22Rv1 (cell line): ENCODE measurements at regions not wholly inside any gene's neighbourhood (a gene's known extent, or its start where the extent isn't known, plus 50 kb on each side); places are given as distances from the start of the nearest gene placed in this dataset.

Experiments used
- ZFX ChIP-seq: fragments of 450-650 bp; IDR thresholded peaks from 2 replicates; pipeline ENCODE4 v1.6.1; 2017; ENCODE audit warnings: antibody characterized with exemption, borderline replicate concordance
- TF ChIP-seq, protein P1 (sequence below): fragments of 450-650 bp; IDR thresholded peaks from 2 replicates; pipeline ENCODE4 v1.5.1; 2017; ENCODE audit warnings: mild to moderate bottlenecking

DNA sequence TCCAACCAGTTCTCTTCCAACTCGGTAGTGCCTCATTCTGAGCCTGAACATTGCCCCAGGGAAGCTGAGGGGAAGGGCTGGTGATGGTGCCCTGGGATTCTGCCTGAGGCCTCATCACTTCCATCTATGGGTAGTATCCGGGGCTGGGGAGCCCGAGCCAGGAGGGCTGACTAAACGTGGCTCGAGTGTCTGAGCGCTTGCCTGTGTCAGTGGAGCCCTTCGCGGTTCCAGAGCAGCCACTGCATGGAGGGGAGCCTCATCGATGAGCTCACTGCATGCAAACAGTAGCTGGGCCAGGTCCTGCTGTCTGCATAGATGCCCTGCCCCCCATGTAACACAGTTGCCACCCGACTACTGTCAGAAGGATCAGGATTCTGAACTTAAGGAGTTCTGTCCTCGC is 129.3 kb downstream of the GLI2 start:
- TF ChIP-seq, protein P1, sequence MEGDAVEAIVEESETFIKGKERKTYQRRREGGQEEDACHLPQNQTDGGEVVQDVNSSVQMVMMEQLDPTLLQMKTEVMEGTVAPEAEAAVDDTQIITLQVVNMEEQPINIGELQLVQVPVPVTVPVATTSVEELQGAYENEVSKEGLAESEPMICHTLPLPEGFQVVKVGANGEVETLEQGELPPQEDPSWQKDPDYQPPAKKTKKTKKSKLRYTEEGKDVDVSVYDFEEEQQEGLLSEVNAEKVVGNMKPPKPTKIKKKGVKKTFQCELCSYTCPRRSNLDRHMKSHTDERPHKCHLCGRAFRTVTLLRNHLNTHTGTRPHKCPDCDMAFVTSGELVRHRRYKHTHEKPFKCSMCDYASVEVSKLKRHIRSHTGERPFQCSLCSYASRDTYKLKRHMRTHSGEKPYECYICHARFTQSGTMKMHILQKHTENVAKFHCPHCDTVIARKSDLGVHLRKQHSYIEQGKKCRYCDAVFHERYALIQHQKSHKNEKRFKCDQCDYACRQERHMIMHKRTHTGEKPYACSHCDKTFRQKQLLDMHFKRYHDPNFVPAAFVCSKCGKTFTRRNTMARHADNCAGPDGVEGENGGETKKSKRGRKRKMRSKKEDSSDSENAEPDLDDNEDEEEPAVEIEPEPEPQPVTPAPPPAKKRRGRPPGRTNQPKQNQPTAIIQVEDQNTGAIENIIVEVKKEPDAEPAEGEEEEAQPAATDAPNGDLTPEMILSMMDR: no peak
- TF ChIP-seq ZFX: no peak
